HG03342 (cell line): ENCODE measurements at regions not wholly inside any gene's neighbourhood (a gene's known extent, or its start where the extent isn't known, plus 50 kb on each side); places are given as distances from the start of the nearest gene placed in this dataset.

ENCODE experiments used
- ATAC-seq: cut with Tn5 transposase; IDR thresholded peaks from one replicate; pipeline ENCODE4 v1.9.1; 2021; ENCODE audit warnings: mild to moderate bottlenecking, moderate library complexity; ENCODE audit not compliant: unreplicated experiment

DNA sequence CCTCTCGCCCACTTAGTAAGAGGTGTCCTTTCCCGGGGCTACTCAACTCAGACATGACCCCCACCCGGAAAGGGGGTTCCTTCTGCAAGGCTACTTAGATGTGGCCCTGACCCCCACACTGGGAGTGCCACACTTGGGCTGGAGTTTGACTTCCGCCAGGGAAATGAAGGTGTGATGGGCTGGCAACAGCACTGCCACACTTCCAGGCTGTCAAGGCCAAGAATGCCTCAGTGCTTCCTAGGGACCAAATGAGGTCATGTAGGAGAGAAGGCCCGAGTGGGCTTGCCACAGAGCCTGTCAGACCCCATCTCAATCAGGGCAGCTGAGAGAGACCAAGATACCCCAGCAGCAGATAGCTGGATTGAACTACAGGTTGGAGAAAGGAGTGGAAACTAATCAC is 55.5 kb downstream of the DRD1 start:
- no peak for ATAC-seq

DNA sequence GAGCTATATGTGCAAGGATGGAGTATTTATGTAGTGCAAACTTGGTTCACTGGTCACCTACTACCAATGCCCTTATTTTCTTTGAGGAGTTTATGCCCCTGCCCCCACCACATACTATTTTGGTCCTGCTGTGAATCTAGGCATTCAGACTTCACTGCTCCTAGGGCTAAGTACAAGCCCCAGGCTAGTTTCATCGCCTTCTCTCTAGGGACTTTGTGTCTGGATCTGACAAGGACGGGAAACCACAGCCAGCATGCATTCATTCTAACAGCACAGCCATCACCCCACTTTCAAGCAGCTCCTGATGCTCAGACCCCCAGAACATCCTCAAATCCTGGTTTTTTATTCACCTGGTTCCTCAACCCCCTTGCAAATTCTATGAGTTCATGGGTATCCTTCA is 56.8 kb downstream of the DRD1 start:
- ATAC-seq: no peak

DNA sequence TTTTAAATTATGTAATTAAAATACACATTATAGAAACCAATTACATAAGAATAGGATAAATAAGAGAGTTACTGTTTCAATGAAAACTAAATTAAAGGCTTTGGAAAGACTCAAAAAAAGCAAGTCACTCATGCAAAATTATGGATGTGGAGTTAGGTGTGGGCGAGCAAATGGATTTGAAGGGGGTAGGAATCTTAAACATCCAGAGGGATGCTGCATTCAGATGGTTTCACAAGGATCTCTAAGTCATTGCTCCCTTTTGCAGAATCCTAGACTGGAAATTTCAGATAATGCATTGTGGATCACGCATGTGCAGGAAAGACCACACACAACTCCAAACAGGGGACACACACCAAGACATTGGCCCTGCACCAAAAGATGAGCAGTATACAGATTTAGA is 57.5 kb downstream of the DRD1 start:
- ATAC-seq: no peak

DNA sequence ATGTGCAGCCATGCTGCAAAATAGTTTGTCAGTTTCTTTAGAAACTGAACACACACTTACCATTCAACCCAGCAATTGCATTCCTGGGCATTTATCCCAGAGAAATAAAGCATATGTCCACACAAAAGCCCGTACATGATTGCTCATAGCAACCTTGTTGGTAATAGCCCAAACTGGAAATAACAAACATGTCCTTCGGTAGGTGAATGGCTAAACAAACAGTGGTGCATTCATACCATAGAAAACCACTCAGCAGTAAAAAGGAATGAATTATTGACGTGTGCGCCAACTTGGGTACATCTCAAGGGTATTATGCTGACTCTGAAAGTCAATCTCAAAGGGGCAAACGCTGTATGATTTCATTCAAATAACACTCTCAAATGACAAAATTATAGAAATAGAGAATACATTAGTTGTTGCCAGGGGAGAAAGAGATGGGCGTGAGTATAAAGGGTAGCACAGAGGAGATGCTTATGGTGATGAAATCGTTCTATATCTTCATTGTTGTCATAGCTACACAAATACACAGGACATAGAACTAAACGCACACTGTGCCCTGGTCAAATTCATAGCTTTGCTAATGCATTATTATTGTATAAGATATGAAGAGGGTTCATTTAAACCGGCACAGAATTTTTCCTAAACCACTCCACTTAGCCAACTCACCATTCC is 58.2 kb downstream of the DRD1 start:
- no peak for ATAC-seq

DNA sequence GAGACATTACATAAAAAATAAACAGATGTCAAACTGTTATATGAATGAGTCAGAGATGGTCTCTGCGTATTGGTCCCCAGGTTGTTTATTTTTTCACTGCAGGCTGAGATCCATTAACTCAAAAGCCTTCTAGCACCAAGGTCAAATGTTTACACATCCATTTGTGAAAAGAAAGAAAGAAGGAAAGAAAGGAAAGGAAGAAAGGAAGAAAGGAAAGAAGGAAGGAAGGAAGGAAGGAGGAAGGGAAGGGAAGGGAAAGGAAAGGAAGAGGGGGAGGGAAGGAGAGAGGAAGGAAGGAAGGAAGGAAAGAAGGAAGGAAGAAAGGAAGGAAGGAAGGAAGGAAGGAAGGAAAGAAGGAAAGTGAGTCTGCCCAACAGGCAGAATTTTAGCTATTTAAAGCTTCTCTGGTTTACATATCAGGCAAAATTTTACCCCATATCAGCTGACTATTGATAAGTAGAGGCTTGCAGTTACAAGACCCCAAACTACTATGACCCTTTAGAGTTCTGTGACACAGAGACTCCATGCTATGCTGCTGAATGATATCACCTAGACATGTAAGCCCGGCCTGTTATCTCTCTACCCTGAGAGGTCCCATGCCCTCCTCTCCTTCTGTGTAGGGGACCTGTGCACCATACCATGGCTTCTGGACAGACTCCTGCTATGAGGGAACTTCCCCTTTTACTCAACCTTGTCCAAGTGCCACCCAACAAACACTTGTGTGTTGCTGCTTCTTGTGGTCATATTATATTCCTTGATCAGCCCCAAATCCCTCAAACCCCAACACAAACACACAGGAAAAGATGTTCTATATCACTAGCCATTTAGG is 59.0 kb downstream of the DRD1 start:
- ATAC-seq: no peak

GRCh38 chr5:175383350-175383749 is 60.6 kb downstream of the DRD1 start:
- ATAC-seq: no peak

- no peak for ATAC-seq
These were observed 61.8 kb downstream of the DRD1 start for GRCh38 chr5:175382171-175382570.

GRCh38 chr5:175381130-175381529 is 62.9 kb downstream of the DRD1 start:
- ATAC-seq: no peak

DNA sequence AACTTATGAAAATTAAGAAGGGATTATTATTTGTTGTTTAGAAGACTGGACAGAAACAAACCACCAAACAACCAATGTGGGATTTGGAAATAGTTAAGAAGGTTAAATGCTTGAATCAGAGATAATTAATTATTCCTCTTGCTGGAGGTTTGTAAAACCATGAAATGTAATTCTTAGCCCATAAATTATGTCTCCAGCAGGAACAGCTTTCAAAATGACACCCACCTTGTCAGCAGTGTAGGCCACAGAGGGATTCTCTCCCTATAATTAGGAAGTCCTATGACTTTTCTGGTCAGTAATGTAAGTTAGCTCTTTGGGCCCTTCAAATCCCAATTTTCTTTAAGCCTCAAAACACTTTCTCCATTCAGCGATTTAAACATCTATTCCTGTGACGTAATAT is 63.3 kb downstream of the DRD1 start:
- no peak for ATAC-seq

DNA sequence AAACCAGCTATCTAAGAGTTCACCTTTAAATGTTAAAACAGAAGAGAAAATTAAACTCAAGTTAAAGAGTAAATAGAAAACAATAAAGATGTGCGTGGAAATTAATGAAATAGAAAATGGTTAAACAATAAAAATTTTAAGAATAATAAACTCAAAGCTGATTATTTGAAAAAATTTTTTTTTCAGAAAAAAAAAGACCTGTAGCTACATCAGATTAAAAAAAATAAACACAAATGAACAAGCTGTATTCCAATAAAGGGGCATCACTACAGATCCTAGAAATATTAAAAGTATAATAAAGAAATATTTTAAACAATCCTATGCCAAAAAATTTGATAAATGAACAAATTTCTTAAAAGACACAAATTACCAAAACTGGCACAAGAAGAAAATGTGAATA is 64.1 kb downstream of the DRD1 start:
- ATAC-seq: no peak

DNA sequence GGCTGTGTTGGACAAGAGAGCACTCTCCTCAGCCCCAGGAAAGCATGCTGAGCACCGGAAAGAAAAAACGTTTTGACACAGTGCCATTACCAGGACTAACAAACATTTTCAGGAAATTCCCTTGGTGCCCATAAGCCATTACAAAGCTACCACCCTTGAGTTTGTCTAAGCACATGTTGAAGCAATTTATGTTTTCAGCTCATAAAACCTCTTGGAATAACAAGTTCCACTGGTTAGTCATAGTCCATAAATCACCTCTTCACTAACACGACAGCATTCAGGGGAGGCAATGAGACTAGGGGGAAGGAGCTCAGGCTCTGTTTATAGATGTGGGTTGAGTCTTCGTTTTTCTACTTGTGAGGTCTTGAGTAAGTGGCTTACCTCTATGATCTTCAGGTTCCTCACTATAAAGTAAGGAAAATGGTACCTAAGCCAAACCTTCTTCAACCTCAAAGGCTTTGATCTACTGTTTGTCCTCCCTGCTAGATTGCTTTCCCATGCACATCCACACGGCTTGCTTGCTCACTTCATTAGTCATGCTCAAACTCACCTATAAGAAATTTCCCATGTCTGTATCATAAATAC is 65.4 kb downstream of the DRD1 start:
- no peak for ATAC-seq

- no peak for ATAC-seq
These were observed 66.2 kb downstream of the DRD1 start for GRCh38 chr5:175377816-175378215.

- no peak for ATAC-seq
These were observed 69.7 kb downstream of the DRD1 start for GRCh38 chr5:175374166-175374875.

- ATAC-seq: no peak
These were observed 78.1 kb downstream of the DRD1 start for GRCh38 chr5:175365866-175366265.

GRCh38 chr5:175363300-175363699 is 80.7 kb downstream of the DRD1 start:
- ATAC-seq: no peak

- no peak for ATAC-seq
These were observed 86.0 kb downstream of the DRD1 start for GRCh38 chr5:175357995-175358394.

GRCh38 chr5:175356428-175356827 is 87.6 kb downstream of the DRD1 start:
- ATAC-seq: no peak

DNA sequence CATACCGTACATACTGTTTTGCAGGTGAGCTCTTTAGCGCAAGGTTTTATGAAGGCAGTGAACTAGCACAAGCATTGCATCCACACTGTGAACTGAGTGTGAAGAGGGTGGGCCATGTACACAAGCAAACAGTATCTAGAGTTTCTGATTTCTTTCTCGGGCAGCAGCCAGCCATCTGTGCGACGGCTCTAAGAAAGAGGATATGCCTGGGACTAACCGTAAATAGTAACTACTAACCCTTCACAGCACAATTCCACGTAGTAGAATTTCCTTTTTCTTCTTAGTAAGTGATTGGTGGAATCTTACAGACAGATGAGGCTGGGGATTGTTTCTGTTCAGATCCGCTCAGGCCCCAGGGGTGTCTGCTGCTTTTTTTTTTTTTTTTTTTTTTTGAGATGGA is 89.0 kb downstream of the DRD1 start:
- ATAC-seq: no peak

GRCh38 chr5:175353926-175354325 is 90.1 kb downstream of the DRD1 start:
- ATAC-seq: no peak

GRCh38 chr5:175351897-175352590 is 91.9 kb downstream of the DRD1 start:
- ATAC-seq: no peak

GRCh38 chr5:175351126-175351525 is 92.9 kb downstream of the DRD1 start:
- ATAC-seq: no peak
